PFSK-1 (cell line): ENCODE measurements at regions not wholly inside any gene's neighbourhood (a gene's known extent, or its start where the extent isn't known, plus 50 kb on each side); places are given as distances from the start of the nearest gene placed in this dataset.

Experiments
- FOXP2 ChIP-seq: optimal IDR thresholded peaks from 2 replicates; pipeline ENCODE3; 2011; ENCODE audit warnings: borderline replicate concordance, control low read depth, inconsistent platforms; ENCODE audit not compliant: insufficient read depth; ENCODE audit errors: extremely low read length, extremely low read depth
- POLR2AphosphoS5 ChIP-seq: IDR thresholded peaks from 2 replicates; pipeline ENCODE4 v1.6.1; 2012; ENCODE audit warnings: low read depth, mild to moderate bottlenecking, control low read depth, low read length, moderate library complexity
- REST ChIP-seq, 2 experiments: IDR thresholded peaks; 2 replicates each; pipeline versions ENCODE4 v1.6.1 to v1.8.0; 2011 to 2012; ENCODE audit warnings: low read depth in 2 of 2, low read length in 2 of 2, control low read depth in 1 of 2, inconsistent platforms in 1 of 2, mild to moderate bottlenecking in 1 of 2, moderate library complexity in 1 of 2; ENCODE audit not compliant: insufficient read depth in 1 of 2
- SIN3A ChIP-seq: IDR thresholded peaks from 2 replicates; pipeline ENCODE4 v1.6.1; 2012; ENCODE audit warnings: mild to moderate bottlenecking, low read length, moderate library complexity, borderline replicate concordance; ENCODE audit not compliant: insufficient read depth
- TAF1 ChIP-seq: IDR thresholded peaks from 2 replicates; pipeline ENCODE4 v1.6.1; 2012; ENCODE audit warnings: low read length, control low read depth, borderline replicate concordance; ENCODE audit not compliant: insufficient read depth

GRCh38 chr12:113555226-113555625 is 83.6 kb upstream of the LHX5 start:
- no peak for TF ChIP-seq POLR2AphosphoS5
- TF ChIP-seq TAF1 = no peak
- TF ChIP-seq REST (IDR thresholded peaks at IDR 0.05; ENCODE audit: insufficient read depth in 1 of 2, low read depth in 2 of 2, low read length in 2 of 2) = no peak
- no peak for TF ChIP-seq SIN3A
- TF ChIP-seq FOXP2 = no peak
